NAMALWA (cell line): ENCODE measurements at regions not wholly inside any gene's neighbourhood (a gene's known extent, or its start where the extent isn't known, plus 50 kb on each side); places are given as distances from the start of the nearest gene placed in this dataset.
"Not testable (repeated sequence)": the region's sequence is repeated elsewhere in the genome, so short reads cannot be mapped to it uniquely, and the experiment has no call there.

ENCODE experiments used
- DNase-seq: peaks from one replicate; pipeline ENCODE4 v3.0.0-alpha.2; 2015; ENCODE audit warnings: low spot score

DNA sequence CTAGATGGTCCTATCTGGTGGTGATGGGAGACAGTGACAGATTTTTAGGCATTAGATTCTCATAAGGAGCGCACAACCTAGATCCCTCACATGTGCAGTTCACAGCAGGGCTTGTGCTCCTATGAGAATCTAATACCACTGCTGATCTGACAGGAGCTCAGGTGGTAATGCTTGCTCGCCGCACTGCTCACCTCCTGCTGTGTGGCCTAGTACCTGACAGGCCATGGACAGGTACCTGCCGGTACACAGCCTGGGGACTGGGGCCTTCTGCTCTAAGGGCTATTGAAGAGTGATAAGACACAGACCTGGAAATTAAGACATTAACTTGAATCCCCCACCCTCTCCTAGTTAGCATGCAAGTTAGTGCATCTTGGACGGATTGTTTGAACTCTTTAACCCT lies 64.4 kb downstream of the KLRB1 start:
- not testable (repeated sequence) for DNase-seq

DNA sequence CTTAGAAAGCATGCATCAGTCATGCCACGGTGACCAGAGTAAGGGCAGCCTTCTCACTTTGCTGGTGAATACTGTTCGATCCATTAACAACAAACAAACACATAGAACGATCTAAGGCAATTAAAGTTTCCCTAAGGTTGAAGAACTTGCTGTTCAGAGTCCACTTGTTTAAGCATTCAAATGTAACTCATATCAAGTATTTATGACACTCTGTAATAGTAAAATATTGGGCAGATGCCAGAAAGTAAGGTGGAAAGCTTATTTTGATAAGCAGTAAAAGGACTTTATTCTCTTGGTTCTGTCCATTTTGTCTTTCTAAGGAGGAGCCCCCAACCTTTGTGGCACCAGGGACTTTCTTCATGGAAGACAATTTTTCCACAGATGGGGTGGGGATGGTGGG lies 64.9 kb downstream of the KLRB1 start:
- DNase-seq, result not testable (repeated sequence)

DNA sequence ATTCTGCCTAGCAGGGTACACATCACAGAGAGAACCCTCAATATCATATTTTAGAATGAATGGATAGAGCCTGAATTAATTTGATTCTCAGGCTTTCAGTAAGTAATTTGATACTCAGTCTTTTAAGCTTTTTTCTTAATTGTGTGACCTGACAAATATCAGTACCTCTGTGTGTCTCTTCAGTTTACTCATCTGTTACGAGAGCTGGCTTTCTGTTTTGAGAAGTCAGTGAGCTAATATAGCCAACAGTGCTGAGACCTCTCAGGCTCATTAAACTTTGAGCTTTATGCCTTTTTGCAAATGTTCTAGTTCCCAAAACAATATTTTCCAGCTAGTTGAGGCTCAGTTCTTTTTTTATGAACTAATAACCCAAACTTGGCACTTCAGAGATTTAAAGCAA lies 91.8 kb downstream of the KLRB1 start:
- peak; percentile 40 for DNase-seq

DNA sequence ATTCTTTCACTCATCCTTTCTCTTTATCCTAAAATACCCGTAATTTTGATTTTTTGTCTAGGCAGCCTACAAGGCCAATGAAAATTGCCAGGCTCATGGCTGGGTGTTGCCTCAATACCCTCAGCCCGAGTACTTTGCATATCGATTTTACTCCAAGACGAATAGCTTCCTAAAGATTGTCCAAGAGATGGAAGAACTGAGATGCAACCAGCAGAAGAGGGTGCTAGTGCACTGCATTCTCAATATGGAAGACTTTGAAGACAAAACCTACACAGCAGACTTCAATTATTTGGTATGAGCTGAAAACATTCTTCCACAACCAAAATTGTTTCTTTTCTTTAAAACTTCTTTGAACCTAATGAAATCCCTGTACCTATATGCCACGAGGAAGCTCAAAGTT lies 95.0 kb downstream of the KLRB1 start:
- not testable (repeated sequence) for DNase-seq

DNA sequence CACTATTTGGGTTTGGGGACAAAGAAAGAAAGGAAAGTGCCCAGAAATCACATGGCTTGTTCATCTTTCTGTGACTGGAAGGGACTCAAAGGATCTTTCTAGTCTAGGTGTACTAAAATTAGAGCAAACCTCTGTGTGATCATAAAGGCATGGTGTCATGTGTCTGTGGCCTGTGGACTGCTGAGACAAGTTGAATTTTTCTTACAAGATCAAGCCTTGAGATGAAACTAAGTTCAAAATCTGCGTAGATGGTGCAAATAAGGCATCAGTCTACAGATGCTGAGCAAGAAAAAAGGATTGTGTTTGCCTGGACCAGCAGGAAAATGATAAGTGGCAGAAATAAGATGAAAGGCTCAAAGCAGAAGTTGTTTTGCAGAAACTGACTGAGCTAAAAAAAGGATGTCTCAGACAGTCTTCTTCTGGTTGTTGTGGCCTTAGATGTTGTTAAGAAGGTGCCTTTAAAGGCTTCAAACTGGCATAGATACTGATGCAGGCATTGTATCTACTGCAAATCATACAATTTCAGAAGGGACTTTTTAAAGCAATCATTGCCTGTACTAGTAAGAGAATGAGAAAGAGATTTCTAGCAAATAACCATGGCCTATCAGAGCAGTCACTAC lies 97.2 kb downstream of the KLRB1 start:
- peak; percentile 64 for DNase-seq

DNA sequence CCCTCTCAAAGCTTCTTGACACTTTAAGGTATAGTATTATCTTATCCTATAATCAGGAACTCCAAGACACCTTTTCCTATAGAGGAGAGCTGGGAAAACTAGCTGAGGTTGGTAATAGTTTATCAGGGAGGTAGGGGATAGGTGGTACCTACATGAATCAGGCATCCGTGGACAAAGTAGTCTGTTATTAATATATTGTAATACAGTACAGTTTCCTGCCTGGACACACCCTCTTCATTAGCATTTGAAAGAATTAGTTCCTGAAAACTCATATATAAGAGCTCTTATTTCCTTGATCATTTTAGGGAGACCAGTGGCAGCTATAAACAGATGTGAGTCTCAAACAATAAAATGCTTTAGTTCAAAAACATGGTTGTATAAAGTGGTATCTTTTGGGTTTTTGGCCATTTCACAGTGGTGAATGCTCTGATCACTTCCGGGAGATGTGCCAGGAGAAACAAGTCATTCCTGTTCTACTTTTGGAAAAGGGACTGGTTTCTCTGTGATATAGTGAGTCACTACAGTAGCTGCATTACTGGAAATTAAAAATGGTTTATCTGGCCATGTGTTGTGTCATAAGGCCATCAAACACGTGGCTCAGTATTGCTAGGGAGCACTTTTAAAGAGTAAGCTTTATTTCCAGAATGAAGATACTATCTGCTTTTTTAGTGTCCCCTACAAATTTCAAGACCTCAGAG lies 98.1 kb downstream of the KLRB1 start:
- no peak for DNase-seq

DNA sequence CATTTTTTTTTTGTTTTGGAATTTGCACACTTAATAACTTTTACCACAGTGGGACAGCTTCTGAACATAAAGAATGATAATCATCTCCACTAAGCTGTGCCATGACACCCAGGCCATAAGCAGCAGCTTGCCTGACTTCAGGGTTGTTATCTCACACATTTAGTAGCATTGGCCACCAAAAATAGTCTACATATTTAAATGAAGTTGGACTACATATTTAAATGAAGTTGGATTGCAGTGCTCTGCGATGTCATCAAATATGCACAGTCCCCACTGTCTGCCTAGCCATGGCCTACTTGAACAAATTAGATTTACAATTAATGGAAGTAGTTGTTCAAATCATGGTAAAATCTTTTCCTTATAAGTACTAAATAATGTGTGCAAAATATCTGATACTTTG lies 101.0 kb downstream of the KLRB1 start:
- DNase-seq, result no peak

DNA sequence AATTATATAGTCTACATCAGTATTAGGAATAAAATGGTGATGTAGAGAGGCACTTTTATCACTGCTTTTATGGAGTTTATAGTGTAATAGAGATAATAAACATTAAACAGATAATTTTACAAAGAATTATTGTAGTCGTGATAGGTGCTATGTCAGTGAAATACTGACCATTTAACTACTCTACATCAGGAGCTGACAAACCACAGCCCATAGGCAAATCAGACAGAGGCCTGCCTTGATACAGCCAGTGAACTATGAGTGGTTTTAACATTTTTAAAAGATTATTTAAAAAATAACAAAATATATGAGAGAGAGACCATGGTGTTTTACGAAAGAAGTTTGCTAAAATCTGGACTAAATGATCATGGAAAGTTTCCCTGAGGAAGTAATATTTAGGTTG lies 104.3 kb downstream of the KLRB1 start:
- not testable (repeated sequence) for DNase-seq

DNA sequence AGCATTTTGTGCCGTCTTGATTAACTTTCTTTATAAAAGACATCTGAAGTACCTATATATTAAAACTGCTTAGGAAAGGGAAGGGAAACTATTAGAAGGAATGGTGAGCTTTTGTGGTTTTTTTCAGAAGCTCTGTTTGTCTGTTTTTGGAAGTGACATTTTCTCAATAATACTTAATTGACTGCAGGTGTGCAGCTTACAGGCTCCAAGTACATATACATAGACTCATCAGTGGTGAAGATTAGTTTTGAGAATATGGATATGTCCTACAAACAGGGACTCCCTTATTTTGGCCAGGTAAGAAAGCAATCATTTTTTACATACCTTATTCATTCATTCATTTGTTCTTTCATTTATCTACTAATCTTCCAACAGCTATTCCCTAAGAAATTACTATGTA lies 104.9 kb downstream of the KLRB1 start:
- not testable (repeated sequence) for DNase-seq

DNA sequence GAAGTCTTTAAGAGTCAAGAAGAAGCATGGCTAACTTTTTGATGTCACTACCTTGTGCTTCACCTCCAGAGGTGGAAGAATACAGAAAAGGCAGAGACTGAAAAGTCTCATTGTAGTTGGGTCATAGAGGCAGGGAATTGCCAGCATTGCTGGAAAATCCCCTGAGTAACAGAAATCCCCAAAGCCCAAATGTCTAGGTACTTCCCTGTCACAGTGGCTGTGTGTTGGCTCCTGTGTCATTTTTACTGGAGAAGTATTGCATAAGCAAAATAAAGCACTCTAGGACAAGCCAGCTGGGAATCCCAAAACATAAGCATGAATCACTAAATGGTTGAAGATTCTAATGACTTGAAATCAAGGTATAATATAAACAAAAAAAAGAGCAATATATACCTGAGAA lies 114.4 kb downstream of the KLRB1 start:
- not testable (repeated sequence) for DNase-seq

DNA sequence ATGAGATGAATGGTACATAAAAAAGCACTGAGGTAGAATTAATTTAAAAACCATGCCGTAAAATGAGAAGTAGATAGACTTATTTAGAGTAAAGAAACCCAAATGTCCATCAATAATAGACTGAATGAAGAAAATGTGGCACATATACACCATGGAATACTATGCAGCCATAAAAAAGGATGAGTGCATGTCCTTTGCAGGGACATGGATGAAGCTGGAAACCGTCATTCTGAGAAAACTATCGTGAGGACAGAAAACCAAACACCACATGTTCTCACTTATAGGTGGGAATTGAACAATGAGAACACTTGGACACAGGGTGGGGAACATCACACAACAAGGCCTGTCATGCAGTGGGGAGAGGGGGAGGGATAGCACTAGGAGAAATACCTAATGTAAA lies 126.4 kb downstream of the KLRB1 start:
- not testable (repeated sequence) for DNase-seq

DNA sequence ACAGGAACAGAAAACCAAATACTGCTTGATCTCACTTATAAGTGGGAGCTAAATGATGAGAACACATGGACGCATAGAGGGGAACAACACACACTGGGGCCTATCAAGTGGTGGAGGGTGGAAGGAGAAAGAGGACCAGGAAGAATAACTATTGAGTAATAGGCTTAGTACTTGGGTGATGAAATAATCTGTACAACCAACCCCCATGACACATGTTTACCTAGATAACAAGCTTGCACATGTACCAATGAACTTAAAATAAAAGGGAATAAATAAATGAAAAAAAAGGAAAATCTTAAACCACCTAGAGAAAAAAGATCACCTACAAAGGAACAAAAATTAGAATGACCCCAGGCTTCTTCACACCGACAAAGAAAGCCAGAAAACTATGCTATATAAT lies 133.5 kb downstream of the KLRB1 start:
- not testable (repeated sequence) for DNase-seq

DNA sequence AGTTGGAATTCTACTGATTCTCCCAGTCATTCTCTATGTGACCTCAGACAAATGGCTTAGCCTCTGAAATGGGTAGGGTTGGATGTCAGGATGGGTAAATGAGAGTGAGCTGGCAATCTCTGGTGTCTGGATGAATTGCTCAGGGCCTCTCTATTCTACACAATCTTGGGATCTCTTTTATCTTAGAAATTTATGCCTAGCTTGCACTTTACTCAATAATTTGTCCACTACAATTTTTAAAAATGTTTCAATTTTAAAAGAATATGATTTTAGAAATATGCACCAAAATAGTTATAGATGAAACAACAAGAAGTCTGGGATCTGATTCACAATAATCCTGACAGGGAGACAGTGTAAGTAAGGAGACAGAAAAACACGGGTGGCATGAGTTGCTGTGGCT lies 134.1 kb downstream of the KLRB1 start:
- DNase-seq, result not testable (repeated sequence)

DNA sequence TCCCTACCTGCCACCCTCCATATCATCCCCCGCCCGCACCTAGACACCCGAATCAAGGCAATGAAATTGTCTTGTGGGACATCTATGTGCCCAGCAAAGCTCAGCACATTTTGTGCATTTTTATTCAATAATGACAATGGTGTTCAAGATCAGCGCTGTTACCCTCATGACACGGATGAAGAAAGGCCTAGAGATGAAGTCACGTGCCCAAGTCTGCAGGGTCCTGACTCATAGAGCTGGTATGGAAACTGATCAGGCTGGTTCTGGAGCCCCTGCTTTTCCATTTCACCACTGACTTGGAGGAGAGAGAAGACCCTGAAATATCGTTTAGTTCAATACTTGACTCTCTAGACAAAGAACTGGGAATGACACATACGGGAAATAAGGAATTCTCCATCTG lies 136.2 kb downstream of the KLRB1 start:
- DNase-seq, result not testable (repeated sequence)

DNA sequence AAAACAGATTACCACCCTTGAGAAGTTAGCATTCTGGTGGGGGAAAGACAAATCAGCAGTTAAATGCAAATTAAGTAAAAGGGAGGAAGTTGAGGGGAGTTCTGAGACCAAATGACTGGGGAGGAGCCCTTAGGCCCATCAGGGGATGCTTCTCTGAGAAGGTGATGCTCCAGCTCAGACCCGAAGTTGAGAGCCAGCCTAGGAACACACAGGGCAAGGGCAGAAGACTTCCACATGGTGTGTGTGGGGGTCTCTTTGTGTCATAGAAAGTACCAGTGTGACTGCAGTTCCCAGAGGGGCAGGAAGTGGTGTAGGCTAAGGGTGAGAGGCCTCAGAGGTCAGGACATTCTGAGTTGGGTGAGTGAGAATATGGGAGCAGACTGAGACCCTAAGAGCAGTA lies 137.3 kb downstream of the KLRB1 start:
- DNase-seq, result peak; percentile 32

DNA sequence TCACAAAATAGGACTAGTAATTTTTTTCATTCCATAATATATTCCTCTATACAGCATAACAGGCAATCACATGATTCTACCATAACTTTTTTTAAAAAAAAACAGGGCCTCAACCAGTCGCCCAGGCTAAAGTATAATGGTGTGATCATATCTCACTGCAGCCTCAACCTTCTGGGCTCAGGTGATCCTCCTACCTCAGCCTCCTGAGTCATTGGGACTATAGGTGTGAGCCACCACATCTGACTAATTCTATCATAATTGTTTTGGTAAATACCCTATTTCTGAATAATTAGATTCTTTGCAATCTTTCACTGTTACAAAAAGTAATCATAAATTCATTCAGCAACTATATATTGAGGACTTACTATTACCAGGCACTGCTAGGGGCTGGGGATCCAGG lies 137.8 kb downstream of the KLRB1 start:
- DNase-seq, result not testable (repeated sequence)

DNA sequence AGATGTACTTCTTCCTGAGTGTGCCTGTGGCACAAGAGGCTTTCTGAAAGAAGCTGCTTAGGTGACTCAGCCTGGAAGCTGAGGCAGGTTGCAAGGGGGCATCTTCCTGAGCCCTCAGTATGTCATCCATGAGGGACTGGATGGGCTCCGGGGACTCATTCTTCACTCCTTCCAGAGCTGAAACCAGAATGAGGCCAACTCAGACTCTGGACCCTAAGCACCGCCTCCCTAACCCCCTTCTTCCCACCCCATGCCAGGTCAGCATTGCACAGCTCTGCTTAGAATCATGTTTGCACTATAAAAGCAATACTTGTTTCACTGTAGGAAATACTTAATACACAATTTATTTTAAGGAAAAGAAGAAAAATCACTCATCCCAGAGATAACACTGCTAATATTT lies 138.3 kb downstream of the KLRB1 start:
- DNase-seq, result not testable (repeated sequence)

DNA sequence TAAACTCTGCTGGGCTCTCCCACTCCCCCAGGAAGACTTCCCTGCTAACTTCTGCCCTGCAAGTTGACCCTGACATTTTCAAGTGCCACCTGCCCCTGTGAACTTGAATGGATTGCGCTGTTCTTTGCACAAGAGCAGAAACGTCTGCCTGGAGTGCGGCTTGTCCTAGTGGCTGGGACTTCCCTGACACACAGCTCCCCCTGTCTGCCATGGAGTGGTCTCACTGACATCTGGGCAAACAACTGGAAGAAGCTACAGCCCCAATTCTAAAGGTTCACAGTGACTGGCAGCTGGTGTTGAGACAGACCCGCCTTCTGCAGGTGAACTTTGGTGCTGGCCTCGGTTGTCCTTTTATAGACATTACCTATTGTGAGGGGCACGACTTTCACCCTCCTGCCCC lies 138.7 kb downstream of the KLRB1 start:
- DNase-seq, result peak; percentile 63

DNA sequence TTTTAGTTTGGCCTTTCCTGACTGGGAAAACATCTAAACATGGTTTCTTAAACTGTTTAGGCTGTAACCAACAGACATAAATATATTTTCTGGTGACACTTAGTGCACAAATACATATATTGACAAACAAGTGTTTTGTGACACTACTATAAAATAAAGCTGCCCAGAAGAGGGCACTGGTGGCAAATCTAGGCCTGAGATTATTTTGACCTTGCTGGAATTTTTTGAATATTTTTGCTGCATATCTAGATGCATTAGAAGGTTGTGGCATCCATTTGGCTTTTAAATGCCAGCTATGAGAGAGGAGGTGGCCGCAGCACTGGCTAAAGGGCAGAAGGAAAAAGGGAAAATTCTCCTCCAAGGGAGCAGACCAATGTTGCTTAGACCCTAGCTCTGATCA lies 139.6 kb downstream of the KLRB1 start:
- DNase-seq, result peak; percentile 59

DNA sequence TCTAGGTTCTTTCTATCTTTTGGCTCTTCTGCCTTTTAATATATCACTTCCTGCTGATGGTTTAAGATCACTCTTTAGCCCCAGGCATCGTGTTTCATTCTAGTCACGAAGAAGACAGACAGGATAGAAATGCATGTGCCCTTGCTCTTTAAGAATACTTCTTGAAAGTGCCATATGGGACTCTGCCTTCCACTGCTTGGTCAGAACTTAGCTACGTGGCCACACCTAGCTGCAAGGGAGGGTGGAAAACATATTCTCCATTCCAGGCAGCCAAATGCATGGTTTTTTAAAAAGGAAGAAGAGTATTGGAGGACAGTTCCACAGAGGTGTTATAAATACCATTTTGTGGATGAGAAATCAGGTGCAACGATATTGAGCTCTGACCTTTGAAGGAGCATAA lies 143.3 kb downstream of the KLRB1 start:
- DNase-seq, result no peak

DNA sequence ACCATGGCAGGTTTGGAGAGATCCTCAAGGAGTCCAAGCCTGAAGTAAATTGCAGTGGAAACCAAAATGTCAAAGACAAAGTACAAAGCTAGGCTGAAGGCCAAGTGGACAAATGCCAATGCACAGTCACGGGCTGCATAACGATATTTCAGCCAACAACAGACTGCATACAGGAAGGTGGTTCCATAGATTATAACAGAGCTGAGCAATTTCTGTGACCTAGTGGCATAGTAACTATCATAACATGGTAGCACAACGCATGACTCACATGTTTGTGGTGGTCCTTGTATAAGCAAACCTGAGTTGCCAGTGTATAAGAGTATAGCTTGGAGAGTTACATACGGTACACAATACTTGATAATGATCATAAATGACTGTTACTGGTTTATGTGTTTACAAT lies 152.2 kb downstream of the KLRB1 start:
- DNase-seq, result not testable (repeated sequence)

DNA sequence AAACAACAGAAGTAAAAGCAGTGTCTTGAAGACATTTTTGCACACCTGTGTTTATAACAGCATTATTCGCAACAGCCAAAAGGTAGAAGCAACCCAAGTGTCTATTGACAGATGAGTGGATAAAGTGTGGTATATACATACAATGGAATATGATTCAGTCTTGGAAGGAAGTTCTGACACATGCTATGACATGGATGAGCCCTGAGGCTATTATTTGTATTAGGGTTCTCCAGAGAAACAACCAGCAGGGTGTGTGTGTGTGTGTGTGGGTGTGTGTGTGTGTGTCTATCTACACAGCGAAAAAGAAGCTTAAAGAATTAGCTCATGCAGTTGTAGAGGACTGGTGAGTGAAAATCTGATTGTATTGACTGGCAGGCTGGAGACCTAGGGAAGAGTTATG lies 153.7 kb downstream of the KLRB1 start:
- DNase-seq, result not testable (repeated sequence)

DNA sequence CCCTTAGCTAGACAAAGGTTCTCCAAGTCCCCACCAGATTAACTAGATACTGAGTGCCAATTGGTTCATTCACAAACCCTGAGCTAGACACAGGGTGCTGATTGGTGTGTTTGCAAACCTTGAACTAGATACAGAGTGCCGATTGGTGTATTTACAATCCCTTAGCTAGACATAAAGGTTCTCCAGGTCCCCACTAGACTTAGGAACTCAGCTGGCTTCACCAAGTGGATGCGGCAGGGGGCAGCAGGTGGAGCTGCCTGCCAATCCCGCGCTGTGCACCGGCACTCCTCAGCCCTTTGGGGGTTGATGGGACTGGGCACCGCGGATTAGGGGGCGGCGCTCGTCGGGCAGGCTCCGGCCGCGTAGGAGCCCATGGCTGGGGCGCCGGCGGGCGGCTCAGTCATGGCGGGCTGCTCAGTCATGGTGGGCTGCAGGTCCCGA lies 157.6 kb downstream of the KLRB1 start:
- DNase-seq, result not testable (repeated sequence)

DNA sequence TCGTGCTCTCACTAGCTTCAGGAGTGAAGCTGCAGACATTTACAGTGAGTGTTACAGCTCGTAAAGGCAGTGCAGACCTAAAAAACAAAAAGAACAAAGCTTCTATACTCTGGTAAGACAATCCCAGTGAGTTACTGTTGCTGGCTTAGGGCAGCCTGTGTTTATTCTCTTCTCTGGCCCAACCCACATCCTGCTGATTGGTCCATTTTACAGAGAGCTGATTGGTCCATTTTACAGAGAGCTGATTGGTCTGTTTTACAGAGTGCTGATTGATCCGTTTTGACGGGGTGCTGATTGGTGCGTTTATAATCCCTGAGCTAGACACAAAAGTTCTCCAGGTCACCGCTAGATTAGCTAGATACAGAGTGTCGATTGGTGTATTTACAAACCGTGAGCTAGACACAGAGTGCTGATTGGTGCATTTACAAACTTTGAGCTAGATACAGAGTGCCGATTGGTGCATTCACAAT lies 158.0 kb downstream of the KLRB1 start:
- DNase-seq, result peak; percentile 34
